H1 (cell line): ENCODE measurements at regions not wholly inside any gene's neighbourhood (a gene's known extent, or its start where the extent isn't known, plus 50 kb on each side); places are given as distances from the start of the nearest gene placed in this dataset.

Experiments used
- CTCF ChIA-PET: fragments of 300-600 bp; sonication (Branson Sonifier 250); formaldehyde crosslinking; loops from one replicate; lab custom pipeline; 2021; ENCODE audit not compliant: partially characterized antibody; lab: Charles Lee
- POLR2A ChIA-PET: fragments of 300-600 bp; sonication (Branson Sonifier 250); formaldehyde crosslinking; loops from one replicate; lab custom pipeline; 2021; ENCODE audit warnings: inconsistent platforms; ENCODE audit not compliant: partially characterized antibody; lab: Charles Lee
- DNase-seq, 2 experiments: peaks; one replicate each; pipeline versions ENCODE4 v3.0.0 to v3.0.0-alpha.2; 2010 to 2022; ENCODE audit warnings: low spot score in 2 of 2, low read depth in 1 of 2, mixed read lengths in 1 of 2
- FAIRE-seq: peaks from 2 replicates; lab custom pipeline; 2011; peaks lifted over from hg19 to GRCh38; lab: Jason Lieb, UNC
- H2AFZ ChIP-seq: 2 replicates; pipeline ENCODE4 v1.8.1; 2012; ENCODE audit warnings: low read length, inconsistent platforms
- H2AK5ac ChIP-seq: 2 replicates; pipeline ENCODE4 v1.6.1; 2013; ENCODE audit warnings: low read depth, low read length
- H2BK120ac ChIP-seq: replicated peaks from 2 replicates; pipeline ENCODE3; 2013; ENCODE audit warnings: low read depth, low read length, inconsistent platforms
- H2BK12ac ChIP-seq: 2 replicates; pipeline ENCODE4 v1.6.1; 2013; ENCODE audit warnings: low read depth, low read length
- H2BK15ac ChIP-seq: 2 replicates; pipeline ENCODE4 v1.6.1; 2013; ENCODE audit warnings: low read length
- H2BK20ac ChIP-seq: 2 replicates; pipeline ENCODE4 v1.6.1; 2013; ENCODE audit warnings: low read length
- H2BK5ac ChIP-seq: 2 replicates; pipeline ENCODE4 v1.6.1; 2013; ENCODE audit warnings: low read depth, low read length
- H3K14ac ChIP-seq: 2 replicates; pipeline ENCODE4 v1.6.1; 2013; ENCODE audit warnings: inconsistent platforms; ENCODE audit not compliant: insufficient read length
- H3K18ac ChIP-seq: 2 replicates; pipeline ENCODE4 v1.6.1; 2013; ENCODE audit warnings: low read length; ENCODE audit errors: extremely low read depth
- H3K23ac ChIP-seq: 2 replicates; pipeline ENCODE4 v1.6.1; 2013; ENCODE audit warnings: inconsistent platforms; ENCODE audit not compliant: insufficient read length
- H3K23me2 ChIP-seq: 2 replicates; pipeline ENCODE4 v1.6.1; 2013; ENCODE audit warnings: low read depth, low read length
- H3K27ac ChIP-seq: 2 replicates; pipeline ENCODE4 v1.6.1; 2011; ENCODE audit warnings: low read depth, low read length, inconsistent platforms
- H3K27me3 ChIP-seq, 4 experiments: replicated peaks in 1 of 4; 1 replicate in 1 of 4; 2 replicates in 3 of 4; pipeline versions ENCODE4 v1.6.1 to v1.8.1; 2011 to 2013; ENCODE audit warnings: low read length in 3 of 4, mild to moderate bottlenecking in 3 of 4, inconsistent platforms in 2 of 4, mixed read lengths in 2 of 4, moderate library complexity in 1 of 4; ENCODE audit not compliant: control insufficient read depth in 3 of 4, insufficient read depth in 3 of 4; ENCODE audit errors: extremely low read depth in 1 of 4
- H3K36me3 ChIP-seq, 4 experiments: 2 replicates each; pipeline versions ENCODE4 v1.6.1 to v1.8.1; 2011 to 2013; ENCODE audit warnings: mild to moderate bottlenecking in 4 of 4, low read length in 3 of 4, moderate library complexity in 2 of 4, control low read depth in 1 of 4, inconsistent platforms in 1 of 4; ENCODE audit not compliant: insufficient read depth in 4 of 4, control insufficient read depth in 2 of 4
- H3K4ac ChIP-seq: replicated peaks from 2 replicates; pipeline ENCODE3; 2013; ENCODE audit warnings: low read length, low read depth, mixed read lengths, inconsistent platforms; ENCODE audit not compliant: insufficient read length
- H3K4me1 ChIP-seq, 4 experiments: replicated peaks in 1 of 4; 1 replicate in 1 of 4; 2 replicates in 3 of 4; pipeline versions ENCODE4 v1.6.1 to v1.8.1; 2011 to 2013; ENCODE audit warnings: low read length in 3 of 4, inconsistent platforms in 2 of 4, mixed read lengths in 1 of 4; ENCODE audit not compliant: insufficient read depth in 4 of 4, control insufficient read depth in 3 of 4
- H3K4me2 ChIP-seq, 2 experiments: 2 replicates each; pipeline versions ENCODE4 v1.6.1 to v1.8.1; 2011 to 2013; ENCODE audit warnings: low read depth in 2 of 2, low read length in 2 of 2, control low read depth in 1 of 2, inconsistent platforms in 1 of 2, mild to moderate bottlenecking in 1 of 2; ENCODE audit not compliant: insufficient read depth in 1 of 2
- H3K4me3 ChIP-seq, 4 experiments: fragments of 200-600, 300-600 bp in 1 of 4; sonication (generic), shearing (Covaris generic), sonication (Bioruptor Twin) in 1 of 4; 2 replicates each; pipeline versions ENCODE4 v1.5.1 to v1.8.1; 2011 to 2016; ENCODE audit warnings: low read length in 4 of 4, low read depth in 3 of 4, control low read depth in 2 of 4, inconsistent platforms in 2 of 4, mild to moderate bottlenecking in 2 of 4, mixed read lengths in 1 of 4, moderate library complexity in 1 of 4; ENCODE audit not compliant: insufficient read depth in 2 of 4; ENCODE audit errors: extremely low read depth in 1 of 4
- H3K56ac ChIP-seq: replicated peaks from 2 replicates; pipeline ENCODE3; 2013; ENCODE audit warnings: low read depth, mild to moderate bottlenecking, mixed read lengths, low read length, inconsistent platforms; ENCODE audit not compliant: insufficient read length
- H3K79me1 ChIP-seq: 2 replicates; pipeline ENCODE4 v1.6.1; 2013; ENCODE audit warnings: low read depth, low read length, control low read depth
- H3K79me2 ChIP-seq, 2 experiments: 2 replicates each; pipeline versions ENCODE4 v1.6.1 to v1.8.1; 2012 to 2013; ENCODE audit warnings: low read length in 2 of 2, mild to moderate bottlenecking in 2 of 2, inconsistent platforms in 1 of 2; ENCODE audit not compliant: insufficient read depth in 2 of 2, control insufficient read depth in 1 of 2
- H3K9ac ChIP-seq, 4 experiments: replicated peaks in 1 of 4; 1 replicate in 1 of 4; 2 replicates in 3 of 4; pipeline versions ENCODE4 v1.6.1 to v1.8.1; 2011 to 2013; ENCODE audit warnings: low read depth in 3 of 4, low read length in 3 of 4, control low read depth in 2 of 4, mild to moderate bottlenecking in 2 of 4, moderate library complexity in 2 of 4, inconsistent platforms in 1 of 4; ENCODE audit errors: extremely low read depth in 1 of 4
- H3K9me3 ChIP-seq, 2 experiments: 2 replicates each; pipeline versions ENCODE4 v1.6.1 to v1.8.1; 2012 to 2013; ENCODE audit warnings: mild to moderate bottlenecking in 2 of 2, moderate library complexity in 2 of 2, control low read depth in 1 of 2, inconsistent platforms in 1 of 2, low read depth in 1 of 2, low read length in 1 of 2, mixed read lengths in 1 of 2; ENCODE audit not compliant: insufficient read depth in 2 of 2
- H4K20me1 ChIP-seq, 2 experiments: replicated peaks in 1 of 2; 2 replicates each; pipeline versions ENCODE3 to v1.8.1; 2011 to 2013; ENCODE audit warnings: inconsistent platforms in 2 of 2, low read length in 2 of 2, mild to moderate bottlenecking in 1 of 2; ENCODE audit not compliant: insufficient read depth in 2 of 2, control insufficient read depth in 1 of 2
- H4K5ac ChIP-seq: 2 replicates; pipeline ENCODE4 v1.6.1; 2013; ENCODE audit warnings: low read length, low read depth, mixed read lengths, inconsistent platforms; ENCODE audit not compliant: insufficient read length
- H4K8ac ChIP-seq: 2 replicates; pipeline ENCODE4 v1.8.0; 2013; ENCODE audit warnings: mild to moderate bottlenecking, moderate library complexity, low read length, inconsistent platforms; ENCODE audit not compliant: insufficient read depth; ENCODE audit errors: extremely low read depth
- H4K91ac ChIP-seq: replicated peaks from 2 replicates; pipeline ENCODE3; 2013; ENCODE audit warnings: low read length, mixed read lengths, inconsistent platforms; ENCODE audit not compliant: insufficient read length
- CBX5 ChIP-seq: fragments of 300-800, 300-1000 bp; sonication (generic); IDR thresholded peaks from 2 replicates; pipeline ENCODE4 v1.7.1; 2016; ENCODE audit warnings: antibody characterized with exemption, low read length, low read depth
- CBX8 ChIP-seq: fragments of 300-800, 300-1000 bp; sonication (generic); IDR thresholded peaks from 2 replicates; pipeline ENCODE4 v1.7.1; 2016; ENCODE audit warnings: low read depth, low read length, borderline replicate concordance
- CHD1 ChIP-seq: IDR thresholded peaks from 2 replicates; pipeline ENCODE4 v1.6.1; 2012; ENCODE audit warnings: low read depth, low read length, improper control_type of control experiment
- CREB1 ChIP-seq: IDR thresholded peaks from 2 replicates; pipeline ENCODE4 v1.6.1; 2012; ENCODE audit warnings: inconsistent platforms
- JUN ChIP-seq: IDR thresholded peaks from 2 replicates; pipeline ENCODE4 v1.6.1; 2011; ENCODE audit warnings: low read depth, mild to moderate bottlenecking, improper control_type of control experiment, low read length
- KDM4A ChIP-seq: IDR thresholded peaks from one replicate; pipeline ENCODE4 v1.7.1; 2012; ENCODE audit warnings: low read depth, mild to moderate bottlenecking, moderate library complexity, low read length, inconsistent platforms; ENCODE audit not compliant: severe bottlenecking
- MAFK ChIP-seq: IDR thresholded peaks from 2 replicates; pipeline ENCODE4 v1.6.1; 2012; ENCODE audit warnings: low read depth, mild to moderate bottlenecking, improper control_type of control experiment, low read length
- RBBP5 ChIP-seq: IDR thresholded peaks from 2 replicates; pipeline ENCODE4 v1.7.1; 2012; ENCODE audit warnings: low read depth, mild to moderate bottlenecking, inconsistent platforms, low read length, moderate library complexity, borderline replicate concordance
- SIX5 ChIP-seq: IDR thresholded peaks from 2 replicates; pipeline ENCODE4 v1.6.1; 2011; ENCODE audit warnings: mild to moderate bottlenecking, low read depth, low read length
- SUZ12 ChIP-seq: fragments of 200-600 bp; sonication (generic); IDR thresholded peaks from 2 replicates; pipeline ENCODE4 v1.6.1; 2012; ENCODE audit warnings: mild to moderate bottlenecking, inconsistent platforms, low read length, moderate library complexity, mixed read lengths
- TCF12 ChIP-seq: IDR thresholded peaks from 2 replicates; pipeline ENCODE4 v1.6.1; 2011; ENCODE audit warnings: low read depth, mild to moderate bottlenecking, low read length
- YY1 ChIP-seq: IDR thresholded peaks from 2 replicates; pipeline ENCODE4 v1.6.1; 2011; ENCODE audit warnings: low read depth, mild to moderate bottlenecking, low read length
- WGBS, 2 experiments: shearing (Covaris generic) in 1 of 2; methylation state at CpG; one replicate each; pipeline versions ENCODE4 v1.1.6 to v1.1.7; 2013 to 2015; ENCODE audit warnings: low lambda C conversion rate in 2 of 2, mixed read lengths in 2 of 2, inconsistent platforms in 1 of 2, low coverage in 1 of 2, missing lambda C conversion rate in 1 of 2; ENCODE audit not compliant: insufficient replicate concordance in 2 of 2, insufficient coverage in 1 of 2, insufficient read length in 1 of 2; ENCODE audit errors: extremely low coverage in 1 of 2, missing lambda C conversion rate in 1 of 2; 5-methylcytosine and 5-hydroxymethylcytosine counted together
- TF ChIP-seq, protein P1 (sequence below): IDR thresholded peaks from 2 replicates; pipeline ENCODE4 v1.6.1; 2012; ENCODE audit warnings: inconsistent platforms
- TF ChIP-seq, protein P2 (sequence below), 3 experiments: IDR thresholded peaks; 1 replicate in 2 of 3; 2 replicates in 1 of 3; pipeline versions ENCODE4 v1.5.1 to v1.6.1; 2011; ENCODE audit warnings: low read length in 3 of 3, mild to moderate bottlenecking in 3 of 3, inconsistent platforms in 2 of 3, low read depth in 1 of 3, moderate library complexity in 1 of 3; ENCODE audit not compliant: insufficient read depth in 1 of 3; ENCODE audit errors: control extremely low read depth in 1 of 3

DNA sequence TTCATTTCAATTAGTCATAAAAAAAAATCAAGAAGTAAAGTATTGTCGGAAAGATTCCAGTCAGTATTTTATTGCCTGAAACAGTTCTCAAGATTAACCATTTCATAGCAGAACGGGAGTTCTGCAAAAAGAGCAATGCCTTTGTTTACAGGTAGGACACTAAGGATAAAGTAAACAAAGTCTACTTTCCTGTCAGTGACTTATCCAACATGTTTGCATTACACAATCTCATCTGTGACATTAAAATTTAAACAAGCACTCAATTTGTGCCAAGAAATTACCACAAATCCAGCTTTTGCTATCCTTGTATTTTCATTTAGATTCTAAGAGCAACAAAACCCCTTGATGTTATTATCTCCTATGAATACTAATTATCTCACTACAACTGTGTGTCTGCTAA, 306.5 kb upstream of the LDB2 start:
- no peaks in the 10 kb centered on the region for H3K9me3 ChIP-seq
- no peak overlapping the region for H3K9ac ChIP-seq
- no peak overlapping the region for H3K18ac ChIP-seq
- H3K23me2 ChIP-seq = no peaks in the 10 kb centered on the region
- no peak overlapping the region for H3K4me3 ChIP-seq
- no peak overlapping the region for H3K4ac ChIP-seq
- H2BK20ac ChIP-seq = no peak overlapping the region
- ChIA-PET CTCF (no interaction called here), POLR2A (no interaction called here)
- no peak overlapping the region for H4K91ac ChIP-seq
- no peak overlapping the region for H2BK12ac ChIP-seq
- H3K27ac ChIP-seq = no peak overlapping the region
- H2AK5ac ChIP-seq = no peak overlapping the region
- no peak overlapping the region for H2AFZ ChIP-seq
- FAIRE-seq (no peak), DNase-seq (no peak)
- no peak overlapping the region for H3K14ac ChIP-seq
- no peaks in the 10 kb centered on the region for H3K27me3 ChIP-seq
- no peaks in the 10 kb centered on the region for H3K79me1 ChIP-seq
- no peaks in the 10 kb centered on the region for H3K4me1 ChIP-seq
- no peak overlapping the region for H2BK15ac ChIP-seq
- no peak overlapping the region for H2BK120ac ChIP-seq
- 88% methylated on average over 2 of the region's 2 CpGs; no CpG with 5 or more reads in 1 of the 2 experiments for WGBS, 2 experiments
- H4K5ac ChIP-seq = no peak overlapping the region
- no peaks in the 10 kb centered on the region for H3K79me2 ChIP-seq
- H4K20me1 ChIP-seq = no peaks in the 10 kb centered on the region
- no peak overlapping the region for H4K8ac ChIP-seq
- H3K4me2 ChIP-seq = no peak overlapping the region
- no peak overlapping the region for H3K23ac ChIP-seq
- no peak overlapping the region for H2BK5ac ChIP-seq
- no peak overlapping the region for H3K56ac ChIP-seq
- H3K36me3 ChIP-seq = no peaks in the 10 kb centered on the region
- TF ChIP-seq SUZ12 (no peak), SIX5 (no peak), CBX8 (no peak), CBX5 (no peak), KDM4A (no peak), JUN (no peak), YY1 (no peak), TCF12 (no peak), CHD1 (no peak), MAFK (no peak), RBBP5 (no peak), CREB1 (no peak)
- TF ChIP-seq, protein P1, sequence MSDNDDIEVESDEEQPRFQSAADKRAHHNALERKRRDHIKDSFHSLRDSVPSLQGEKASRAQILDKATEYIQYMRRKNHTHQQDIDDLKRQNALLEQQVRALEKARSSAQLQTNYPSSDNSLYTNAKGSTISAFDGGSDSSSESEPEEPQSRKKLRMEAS = no peak
- TF ChIP-seq, protein P2, sequence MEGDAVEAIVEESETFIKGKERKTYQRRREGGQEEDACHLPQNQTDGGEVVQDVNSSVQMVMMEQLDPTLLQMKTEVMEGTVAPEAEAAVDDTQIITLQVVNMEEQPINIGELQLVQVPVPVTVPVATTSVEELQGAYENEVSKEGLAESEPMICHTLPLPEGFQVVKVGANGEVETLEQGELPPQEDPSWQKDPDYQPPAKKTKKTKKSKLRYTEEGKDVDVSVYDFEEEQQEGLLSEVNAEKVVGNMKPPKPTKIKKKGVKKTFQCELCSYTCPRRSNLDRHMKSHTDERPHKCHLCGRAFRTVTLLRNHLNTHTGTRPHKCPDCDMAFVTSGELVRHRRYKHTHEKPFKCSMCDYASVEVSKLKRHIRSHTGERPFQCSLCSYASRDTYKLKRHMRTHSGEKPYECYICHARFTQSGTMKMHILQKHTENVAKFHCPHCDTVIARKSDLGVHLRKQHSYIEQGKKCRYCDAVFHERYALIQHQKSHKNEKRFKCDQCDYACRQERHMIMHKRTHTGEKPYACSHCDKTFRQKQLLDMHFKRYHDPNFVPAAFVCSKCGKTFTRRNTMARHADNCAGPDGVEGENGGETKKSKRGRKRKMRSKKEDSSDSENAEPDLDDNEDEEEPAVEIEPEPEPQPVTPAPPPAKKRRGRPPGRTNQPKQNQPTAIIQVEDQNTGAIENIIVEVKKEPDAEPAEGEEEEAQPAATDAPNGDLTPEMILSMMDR (IDR thresholded peaks at IDR 0.05; ENCODE audit: control extremely low read depth in 1 of 3, insufficient read depth in 1 of 3, low read depth in 1 of 3, low read length in 3 of 3) = no peak
